Thyroid gland (tissue), 4 donors: ENCODE measurements at regions not wholly inside any gene's neighbourhood (a gene's known extent, or its start where the extent isn't known, plus 50 kb on each side); places are given as distances from the start of the nearest gene placed in this dataset.

Experiments used
- POLR2A ChIP-seq, 2 donors: fragments of 450-650 bp; IDR thresholded peaks; one replicate each; pipeline ENCODE4 v1.6.1; 2017; ENCODE audit warnings: antibody characterized with exemption in 2 of 2, mild to moderate bottlenecking in 2 of 2, moderate library complexity in 1 of 2
- TF ChIP-seq, protein P1 (sequence below), 6 experiments: fragments of 200-600 bp in 3 of 6; fragments of 450-650 bp in 3 of 6; sonication (generic) in 3 of 6; IDR thresholded peaks; one replicate each; pipeline ENCODE4 v1.5.1; 2016 to 2019; ENCODE audit warnings: antibody characterized with exemption in 6 of 6, mild to moderate bottlenecking in 2 of 6, inconsistent platforms in 1 of 6, moderate library complexity in 1 of 6

DNA sequence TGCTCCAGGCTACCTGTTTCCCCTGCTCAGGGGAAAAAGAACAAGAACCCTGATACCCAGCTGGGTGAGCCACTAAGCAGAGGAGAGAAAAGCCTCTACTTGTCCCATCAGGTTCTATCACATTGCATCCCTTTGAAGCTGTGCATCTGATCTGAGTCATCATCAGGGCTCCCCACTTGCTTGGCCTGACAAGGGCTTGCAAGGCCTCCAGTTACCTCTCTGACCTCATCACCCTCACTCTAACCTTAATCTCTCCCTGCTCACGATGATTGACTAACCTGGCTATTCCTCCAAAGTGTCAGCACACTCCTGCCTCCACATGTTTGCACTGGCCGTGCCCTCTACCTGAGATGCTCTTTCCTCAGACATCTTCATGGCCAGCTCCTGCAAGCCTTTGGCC is 309.5 kb upstream of the CHD6 start:
- TF ChIP-seq, protein P1, sequence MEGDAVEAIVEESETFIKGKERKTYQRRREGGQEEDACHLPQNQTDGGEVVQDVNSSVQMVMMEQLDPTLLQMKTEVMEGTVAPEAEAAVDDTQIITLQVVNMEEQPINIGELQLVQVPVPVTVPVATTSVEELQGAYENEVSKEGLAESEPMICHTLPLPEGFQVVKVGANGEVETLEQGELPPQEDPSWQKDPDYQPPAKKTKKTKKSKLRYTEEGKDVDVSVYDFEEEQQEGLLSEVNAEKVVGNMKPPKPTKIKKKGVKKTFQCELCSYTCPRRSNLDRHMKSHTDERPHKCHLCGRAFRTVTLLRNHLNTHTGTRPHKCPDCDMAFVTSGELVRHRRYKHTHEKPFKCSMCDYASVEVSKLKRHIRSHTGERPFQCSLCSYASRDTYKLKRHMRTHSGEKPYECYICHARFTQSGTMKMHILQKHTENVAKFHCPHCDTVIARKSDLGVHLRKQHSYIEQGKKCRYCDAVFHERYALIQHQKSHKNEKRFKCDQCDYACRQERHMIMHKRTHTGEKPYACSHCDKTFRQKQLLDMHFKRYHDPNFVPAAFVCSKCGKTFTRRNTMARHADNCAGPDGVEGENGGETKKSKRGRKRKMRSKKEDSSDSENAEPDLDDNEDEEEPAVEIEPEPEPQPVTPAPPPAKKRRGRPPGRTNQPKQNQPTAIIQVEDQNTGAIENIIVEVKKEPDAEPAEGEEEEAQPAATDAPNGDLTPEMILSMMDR (IDR thresholded peaks at IDR 0.05), result no peak
- TF ChIP-seq POLR2A (IDR thresholded peaks at IDR 0.05), result no peak
